IPS-18c (cell line): ENCODE measurements at regions not wholly inside any gene's neighbourhood (a gene's known extent, or its start where the extent isn't known, plus 50 kb on each side); places are given as distances from the start of the nearest gene placed in this dataset.

Experiments
- H3K4me3 ChIP-seq: 2 replicates; pipeline ENCODE4 v1.7.0; 2013; ENCODE audit warnings: low read depth, mild to moderate bottlenecking, low read length, moderate library complexity; ENCODE audit not compliant: insufficient read depth
- H3K9me3 ChIP-seq: one replicate; pipeline ENCODE4 v1.6.1; 2013; ENCODE audit warnings: mild to moderate bottlenecking, low read length, moderate library complexity; ENCODE audit not compliant: control insufficient read depth, insufficient read depth

GRCh38 chr15:94535298-94536048 lies 304.1 kb downstream of the MCTP2 start:
- Histone ChIP-seq H3K9me3 (no peaks in the 10 kb centered on the region), H3K4me3 (no peak overlapping the region)

DNA sequence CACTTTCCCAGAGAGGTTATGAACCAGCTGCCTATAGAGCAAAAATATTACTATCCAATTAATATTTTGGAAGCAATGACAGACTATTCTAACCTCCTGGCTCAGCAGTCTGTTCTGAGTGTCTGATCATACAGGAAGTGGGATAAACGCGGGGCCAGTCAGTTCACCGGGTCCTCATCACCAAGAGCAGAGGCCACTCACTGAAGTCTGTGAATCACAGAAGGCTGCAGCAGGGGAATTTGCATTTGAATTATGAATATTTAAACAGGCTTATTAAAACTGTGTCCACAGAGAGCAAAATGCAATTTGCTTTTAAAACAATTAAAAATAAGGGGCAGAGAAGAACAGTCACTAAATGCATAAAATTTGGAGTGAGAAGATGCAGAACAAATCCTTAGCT lies 305.2 kb downstream of the MCTP2 start:
- H3K9me3 ChIP-seq, result no peaks in the 10 kb centered on the region
- H3K4me3 ChIP-seq, result no peak overlapping the region

DNA sequence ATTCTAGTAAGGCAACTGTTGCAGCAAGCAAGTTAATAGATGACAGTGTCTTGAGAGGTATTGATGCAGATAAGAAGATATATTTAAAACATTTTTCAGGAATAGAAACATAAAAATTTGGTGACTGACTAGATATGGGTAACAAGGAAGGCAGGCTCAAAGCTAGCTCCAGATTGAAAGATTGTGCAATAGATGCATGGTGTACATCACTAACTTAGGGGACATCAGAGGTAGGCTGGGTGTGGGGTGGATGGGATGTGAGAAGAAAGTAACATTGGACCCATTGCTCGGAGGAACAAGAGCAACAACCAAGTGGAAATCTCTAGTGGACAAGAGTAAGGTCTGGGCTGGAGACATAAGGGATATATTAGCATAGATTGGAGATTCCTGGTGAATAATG lies 306.9 kb downstream of the MCTP2 start:
- Histone ChIP-seq H3K9me3 (no peaks in the 10 kb centered on the region), H3K4me3 (no peak overlapping the region)

DNA sequence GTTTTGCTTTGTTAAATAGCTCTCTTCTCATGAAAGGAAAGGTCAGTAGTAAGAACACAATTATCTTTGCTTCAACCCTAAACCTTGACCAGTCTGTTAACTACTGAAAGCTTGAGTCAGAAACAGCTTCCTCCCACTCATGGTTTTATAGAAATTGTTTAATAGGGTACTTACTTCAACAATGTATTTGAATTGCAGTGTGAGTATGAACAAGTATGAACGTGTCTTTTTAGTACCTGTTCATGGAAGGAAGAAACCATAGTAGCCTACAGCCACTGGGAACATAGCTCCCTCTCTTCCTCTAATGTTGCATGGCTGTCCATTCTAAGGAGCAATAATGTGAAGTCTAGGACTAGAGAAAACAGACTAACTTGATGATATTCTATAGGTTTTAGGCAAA lies 311.0 kb downstream of the MCTP2 start:
- Histone ChIP-seq H3K4me3 (no peak overlapping the region), H3K9me3 (no peaks in the 10 kb centered on the region)

- Histone ChIP-seq H3K9me3 (no peaks in the 10 kb centered on the region), H3K4me3 (no peak overlapping the region)
These were observed 315.4 kb downstream of the MCTP2 start for GRCh38 chr15:94546808-94547207.

DNA sequence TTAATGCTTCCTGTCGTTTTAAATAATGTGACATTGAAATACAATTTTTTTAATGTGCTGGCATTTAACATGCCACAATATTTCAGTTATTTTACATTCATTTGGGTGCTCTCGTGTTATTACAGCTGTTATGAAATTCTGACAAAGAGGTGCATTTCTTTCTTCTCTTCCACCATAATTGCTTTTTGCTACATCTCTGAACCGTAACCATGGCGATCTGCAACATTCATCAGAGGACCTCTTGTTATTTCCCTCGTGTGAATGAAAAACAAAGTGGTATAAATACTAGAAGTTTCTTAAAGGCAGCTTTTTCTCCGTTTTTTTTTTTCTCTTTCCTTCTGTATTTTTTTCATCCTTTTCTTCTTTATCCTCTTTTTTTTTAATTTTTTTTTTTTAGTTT lies 316.4 kb downstream of the MCTP2 start:
- Histone ChIP-seq H3K4me3 (no peak overlapping the region), H3K9me3 (no peaks in the 10 kb centered on the region)

GRCh38 chr15:94555841-94556519 lies 324.6 kb downstream of the MCTP2 start:
- H3K9me3 ChIP-seq, result no peaks in the 10 kb centered on the region
- H3K4me3 ChIP-seq, result no peak overlapping the region

- Histone ChIP-seq H3K4me3 (no peak overlapping the region), H3K9me3 (no peaks in the 10 kb centered on the region)
These were observed 329.8 kb downstream of the MCTP2 start for GRCh38 chr15:94561036-94561689.

DNA sequence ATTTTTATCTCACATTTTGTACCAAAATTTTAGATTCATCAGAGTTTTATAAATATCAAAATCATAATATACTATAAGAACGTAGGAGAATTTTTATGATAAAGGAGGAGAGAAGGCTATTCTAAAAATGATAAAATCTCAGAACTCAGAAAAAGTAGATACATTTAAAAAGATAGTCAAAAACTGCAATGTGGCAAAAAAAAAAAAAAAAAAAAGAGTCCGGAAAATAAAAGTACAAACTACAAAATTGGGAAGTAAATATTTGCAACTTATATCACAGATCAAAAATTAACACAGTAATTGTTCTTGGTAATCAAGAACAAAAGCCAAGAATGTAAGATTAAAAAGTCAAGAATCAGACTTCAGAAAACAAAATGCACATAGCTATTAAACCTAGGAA lies 332.1 kb downstream of the MCTP2 start:
- Histone ChIP-seq H3K4me3 (no peak overlapping the region), H3K9me3 (no peaks in the 10 kb centered on the region)

- H3K9me3 ChIP-seq, result no peaks in the 10 kb centered on the region
- H3K4me3 ChIP-seq, result no peak overlapping the region
These were observed 345.6 kb downstream of the MCTP2 start for GRCh38 chr15:94576889-94577533.

DNA sequence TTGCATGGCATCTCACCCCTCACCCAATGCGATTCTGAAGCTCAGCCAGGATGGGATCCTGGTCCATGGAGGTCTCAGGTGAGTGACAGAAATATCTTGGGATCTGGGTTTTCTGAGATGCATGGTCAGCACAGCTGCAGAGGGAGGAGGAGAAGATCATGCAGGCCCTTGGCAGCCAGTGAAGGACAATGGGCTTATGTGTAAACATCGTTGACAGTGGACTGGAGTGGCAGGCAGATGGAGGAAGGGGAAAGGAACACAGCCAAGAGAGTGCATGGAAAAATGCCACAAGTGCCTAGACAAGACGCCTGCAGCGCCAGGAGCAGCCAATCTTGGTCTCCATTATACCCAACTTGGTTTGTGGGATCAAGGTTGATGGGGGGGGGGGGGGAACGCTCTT lies 347.9 kb downstream of the MCTP2 start:
- H3K9me3 ChIP-seq, result no peaks in the 10 kb centered on the region
- H3K4me3 ChIP-seq, result no peak overlapping the region

DNA sequence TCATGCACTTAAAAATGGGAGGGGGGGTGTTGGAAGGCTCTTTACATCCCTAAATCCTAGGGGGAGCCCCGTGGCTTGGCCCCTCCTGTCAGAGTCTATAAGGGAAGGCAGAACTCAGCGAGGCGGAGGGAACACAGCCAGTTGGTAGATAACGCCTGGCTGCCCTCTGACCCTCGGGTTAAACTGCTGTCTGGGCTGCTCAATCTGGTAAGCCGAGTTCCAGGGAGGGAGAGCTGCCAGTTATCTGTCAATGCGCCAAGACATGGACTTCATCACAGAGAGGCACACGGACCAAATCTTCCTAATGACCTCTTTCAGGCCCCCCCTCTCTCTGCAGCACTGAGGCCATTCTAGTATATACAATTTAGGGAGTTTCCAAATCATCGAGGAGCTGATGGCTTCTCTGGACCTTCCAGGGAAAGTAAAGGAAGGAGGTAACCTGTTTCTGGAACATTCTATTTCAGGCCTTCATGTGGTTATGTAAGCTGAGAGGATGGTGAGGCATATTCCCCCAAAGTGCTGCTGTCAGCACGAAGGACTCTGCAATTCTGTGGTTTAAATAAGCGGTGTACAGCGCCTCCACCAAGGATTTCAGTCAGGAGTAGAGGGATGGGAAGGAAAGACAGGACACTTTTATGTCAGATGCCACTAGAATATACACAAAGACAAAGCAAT lies 349.0 kb downstream of the MCTP2 start:
- Histone ChIP-seq H3K9me3 (no peaks in the 10 kb centered on the region), H3K4me3 (no peak overlapping the region)

DNA sequence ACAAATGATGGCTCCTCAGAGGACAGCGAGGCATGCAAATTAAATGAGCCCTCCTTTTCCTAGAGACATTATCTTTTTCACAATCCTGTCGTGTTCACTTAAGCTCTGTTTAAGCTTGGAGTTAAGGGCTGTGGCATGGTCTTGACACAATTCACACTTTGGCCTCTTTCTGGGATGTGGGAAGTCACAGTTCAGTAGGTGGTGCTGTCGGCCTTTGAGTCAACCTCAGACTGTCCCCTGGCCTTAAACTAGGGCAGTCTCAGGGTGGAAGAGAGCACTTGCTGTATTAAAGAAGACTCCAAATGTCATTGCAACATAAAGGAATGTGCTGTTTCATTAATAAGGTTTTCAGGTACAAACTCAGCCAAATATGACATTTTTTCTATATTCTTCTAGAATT lies 351.0 kb downstream of the MCTP2 start:
- no peaks in the 10 kb centered on the region for H3K9me3 ChIP-seq
- no peak overlapping the region for H3K4me3 ChIP-seq

DNA sequence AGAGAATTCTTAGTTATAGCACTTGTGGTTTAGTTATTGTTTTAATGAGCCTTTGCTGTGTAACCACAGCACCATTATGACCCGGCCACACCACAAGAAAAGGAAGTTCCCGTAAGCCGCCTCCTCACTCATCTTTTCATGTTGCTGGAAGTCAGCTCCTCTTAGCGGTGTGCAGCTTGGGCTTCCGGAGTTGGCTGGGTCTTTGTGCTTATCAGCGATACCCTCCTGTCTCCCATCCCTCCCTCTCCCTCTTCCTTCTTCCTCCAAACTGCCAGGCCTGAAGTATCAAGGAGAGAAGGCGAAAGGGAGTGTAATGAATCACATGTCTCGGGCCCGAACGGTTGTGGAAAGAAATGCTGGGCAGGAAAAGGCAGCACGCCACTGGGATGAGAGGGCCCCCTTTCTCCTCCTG lies 353.5 kb downstream of the MCTP2 start:
- H3K4me3 ChIP-seq, result no peak overlapping the region

DNA sequence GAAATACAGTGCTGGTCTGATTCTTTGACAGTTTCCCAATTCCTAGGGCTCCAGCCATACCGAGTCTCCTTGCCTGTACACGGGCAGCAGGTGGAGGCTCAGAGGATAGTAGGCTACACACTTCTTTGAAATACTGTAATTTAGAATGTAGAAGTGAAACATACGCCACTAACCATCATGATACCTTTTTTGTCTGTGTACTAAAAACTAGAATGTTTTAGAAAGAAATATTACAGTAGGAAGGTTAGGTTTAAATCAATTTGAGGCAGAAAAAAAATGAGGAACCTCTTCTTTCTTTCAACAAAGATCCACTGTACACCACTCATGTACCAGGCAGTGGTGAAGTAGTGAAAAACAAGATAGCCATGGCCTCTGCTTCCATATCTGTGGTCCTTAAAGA lies 354.7 kb downstream of the MCTP2 start:
- Histone ChIP-seq H3K4me3 (no peak overlapping the region), H3K9me3 (no peaks in the 10 kb centered on the region)

More for the DNA sequence above, 353.5 kb downstream of the MCTP2 start:
- H3K9me3 ChIP-seq, result no peaks in the 10 kb centered on the region

DNA sequence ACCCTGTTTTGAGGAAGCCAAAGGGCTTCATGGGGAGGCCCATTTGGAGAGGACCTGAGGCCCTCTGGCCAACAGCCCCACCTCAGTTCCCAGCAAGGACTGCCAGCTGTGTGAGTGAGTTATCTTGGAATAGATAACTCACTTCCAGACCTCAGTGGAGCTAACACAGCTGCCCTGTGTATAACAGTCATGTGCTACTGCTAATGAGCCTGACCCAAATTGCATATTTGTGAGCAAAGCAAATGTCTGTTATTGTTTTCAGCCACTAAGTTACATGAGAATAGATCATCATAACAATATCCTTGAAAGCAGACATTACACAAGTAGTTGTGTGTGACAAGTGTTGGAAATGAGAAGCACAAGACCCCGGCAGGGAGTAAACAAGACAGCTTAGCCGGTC lies 355.8 kb downstream of the MCTP2 start:
- Histone ChIP-seq H3K9me3 (no peaks in the 10 kb centered on the region), H3K4me3 (no peak overlapping the region)

GRCh38 chr15:94588993-94589392 lies 357.6 kb downstream of the MCTP2 start:
- Histone ChIP-seq H3K9me3 (no peaks in the 10 kb centered on the region), H3K4me3 (no peak overlapping the region)
